ENCODE measurements at regions not wholly inside any gene's neighbourhood (a gene's known extent, or its start where the extent isn't known, plus 50 kb on each side); places are given as distances from the start of the nearest gene placed in this dataset.

- POLR2A ChIA-PET: no interaction called here
- no TSS peak for BruUV-seq (replicated peaks)
- Histone ChIP-seq H2AFZ (ENCODE audit: low read depth, low read length, poor library complexity, severe bottlenecking) (no peak overlapping the region), H3K27ac (ENCODE audit: low read depth, low read length) (no peak overlapping the region), H3K9me2 (ENCODE audit: insufficient read depth) (no peaks in the 10 kb centered on the region), H3K36me3 (ENCODE audit: control insufficient read depth in 1 of 2, insufficient read depth in 2 of 2, low read length in 2 of 2) (no peaks in the 10 kb centered on the region), H3K4me2 (ENCODE audit: low read length) (no peak overlapping the region), H3K4me3 (replicated peaks in 1 of 2; ENCODE audit: low read depth in 1 of 2, low read length in 2 of 2) (no peak overlapping the region), H3K9ac (ENCODE audit: low read length) (no peak overlapping the region), H3K79me2 (ENCODE audit: insufficient read depth, low read length) (no peaks in the 10 kb centered on the region), H3K4me1 (ENCODE audit: control insufficient read depth in 1 of 2, insufficient read depth in 2 of 2, low read length in 2 of 2) (no peaks in the 10 kb centered on the region), H3K9me3 (ENCODE audit: control insufficient read depth in 1 of 2, insufficient read depth in 1 of 2, low read depth in 1 of 2, low read length in 2 of 2) (no peaks in the 10 kb centered on the region), H3K27me3 (ENCODE audit: insufficient read depth, low read length) (no peaks in the 10 kb centered on the region), H4K20me1 (ENCODE audit: insufficient read depth) (no peaks in the 10 kb centered on the region)
- DNase-seq (ENCODE audit: low read depth, low spot score) (no peak), ATAC-seq (no peak)
- CTCF ChIA-PET: no interaction called here
- intact Hi-C loops (cut with micrococcal nuclease): no loop called here
- no peak for TF ChIP-seq REST (IDR thresholded peaks at IDR 0.05; ENCODE audit: low read depth)
- no peak for TF ChIP-seq ELF1 (IDR thresholded peaks at IDR 0.05; ENCODE audit: borderline replicate concordance, low read depth)
- no peak for TF ChIP-seq YY1 (IDR thresholded peaks at IDR 0.05; ENCODE audit: extremely low read depth, insufficient replicate concordance, low read depth, low read length)
- RAD21 ChIA-PET (ENCODE audit: low non-redundant PET in 1 of 2, low total read pairs in 2 of 2, uncharacterized antibody in 2 of 2, unreplicated experiment in 2 of 2): no interaction called here
Observed at GRCh38 chr14:49160983-49161382, 425.2 kb downstream of the RPS29 start.

GRCh38 chr14:49159081-49159480, 427.1 kb downstream of the RPS29 start:
- Histone ChIP-seq H3K27me3 (ENCODE audit: insufficient read depth, low read length) (no peaks in the 10 kb centered on the region), H3K79me2 (ENCODE audit: insufficient read depth, low read length) (no peaks in the 10 kb centered on the region), H3K9me3 (ENCODE audit: control insufficient read depth in 1 of 2, insufficient read depth in 1 of 2, low read depth in 1 of 2, low read length in 2 of 2) (no peaks in the 10 kb centered on the region), H4K20me1 (ENCODE audit: insufficient read depth) (no peaks in the 10 kb centered on the region), H3K36me3 (ENCODE audit: control insufficient read depth in 1 of 2, insufficient read depth in 2 of 2, low read length in 2 of 2) (no peaks in the 10 kb centered on the region), H3K4me2 (ENCODE audit: low read length) (no peak overlapping the region), H3K9me2 (ENCODE audit: insufficient read depth) (no peaks in the 10 kb centered on the region), H3K4me3 (replicated peaks in 1 of 2; ENCODE audit: low read depth in 1 of 2, low read length in 2 of 2) (no peak overlapping the region), H2AFZ (ENCODE audit: low read depth, low read length, poor library complexity, severe bottlenecking) (no peak overlapping the region), H3K4me1 (ENCODE audit: control insufficient read depth in 1 of 2, insufficient read depth in 2 of 2, low read length in 2 of 2) (no peaks in the 10 kb centered on the region), H3K9ac (ENCODE audit: low read length) (no peak overlapping the region), H3K27ac (ENCODE audit: low read depth, low read length) (no peak overlapping the region)
- RAD21 ChIA-PET (ENCODE audit: low non-redundant PET in 1 of 2, low total read pairs in 2 of 2, uncharacterized antibody in 2 of 2, unreplicated experiment in 2 of 2): no interaction called here
- POLR2A ChIA-PET: no interaction called here
- BruUV-seq (replicated peaks): no TSS peak
- intact Hi-C loops (cut with micrococcal nuclease): no loop called here
- ATAC-seq: no peak
- DNase-seq (ENCODE audit: low read depth, low spot score): no peak
- CTCF ChIA-PET: no interaction called here
- TF ChIP-seq ZBTB33 (IDR thresholded peaks at IDR 0.05; ENCODE audit: extremely low read depth, insufficient replicate concordance, low read length) (no peak), TCF7L2 (IDR thresholded peaks at IDR 0.05; ENCODE audit: borderline replicate concordance, extremely low read depth, insufficient read depth, insufficient read length) (no peak), SRF (IDR thresholded peaks at IDR 0.05; ENCODE audit: low read depth) (no peak), YY1 (IDR thresholded peaks at IDR 0.05; ENCODE audit: extremely low read depth, insufficient replicate concordance, low read depth, low read length) (no peak), POLR2A (IDR thresholded peaks at IDR 0.05; ENCODE audit: borderline replicate concordance, extremely low read depth, insufficient read depth, insufficient read length) (no peak), CTCF (IDR thresholded peaks at IDR 0.05 in 2 of 3, conservative IDR thresholded peaks at IDR 0.05 in 1 of 3; ENCODE audit: borderline replicate concordance in 1 of 3, insufficient read depth in 1 of 3, low read depth in 2 of 3, low read length in 2 of 3) (no peak)
